GM19099 (cell line): ENCODE measurements at regions not wholly inside any gene's neighbourhood (a gene's known extent, or its start where the extent isn't known, plus 50 kb on each side); places are given as distances from the start of the nearest gene placed in this dataset.

ENCODE experiments used
- POLR2A ChIP-seq: IDR thresholded peaks from 3 replicates; pipeline ENCODE4 v1.6.1; 2011; ENCODE audit warnings: low read depth; ENCODE audit not compliant: insufficient read length; ENCODE audit errors: extremely low read depth

GRCh38 chr14:105974902-105975301 is 448.5 kb downstream of the TMEM121 start:
- no peak for TF ChIP-seq POLR2A

DNA sequence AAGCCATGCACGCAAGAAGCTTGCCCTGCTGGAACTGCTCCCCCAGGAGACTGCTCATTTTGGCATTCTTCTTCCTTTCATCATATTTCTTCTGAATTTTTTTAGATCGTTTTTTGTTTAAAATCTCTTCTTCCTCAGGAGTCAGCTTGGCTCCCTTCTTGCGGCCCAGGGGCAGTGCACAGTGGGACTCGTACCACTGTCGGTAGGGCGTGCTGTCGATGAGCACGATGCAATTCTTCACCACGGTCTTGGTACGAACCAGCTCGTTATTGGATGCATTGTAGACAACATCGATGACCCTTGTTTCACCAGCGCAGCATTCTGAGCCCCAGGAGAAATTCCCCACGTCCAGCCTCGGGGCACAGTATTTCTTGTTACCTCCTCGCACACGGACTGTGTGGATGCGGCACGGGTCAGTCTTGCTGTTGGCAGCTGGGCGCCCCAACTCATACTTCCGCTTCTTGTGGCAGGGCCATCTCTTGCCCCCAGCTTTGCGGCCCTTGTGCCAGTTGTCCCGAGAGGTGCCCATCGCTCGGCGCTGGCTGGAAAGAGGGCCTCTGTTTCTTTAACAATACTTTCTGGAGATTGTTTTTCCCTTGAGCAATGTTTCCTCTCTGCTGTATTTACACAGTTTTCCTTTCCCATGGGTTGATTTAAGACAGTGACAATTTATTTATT is 452.4 kb downstream of the TMEM121 start:
- TF ChIP-seq POLR2A, result no peak

DNA sequence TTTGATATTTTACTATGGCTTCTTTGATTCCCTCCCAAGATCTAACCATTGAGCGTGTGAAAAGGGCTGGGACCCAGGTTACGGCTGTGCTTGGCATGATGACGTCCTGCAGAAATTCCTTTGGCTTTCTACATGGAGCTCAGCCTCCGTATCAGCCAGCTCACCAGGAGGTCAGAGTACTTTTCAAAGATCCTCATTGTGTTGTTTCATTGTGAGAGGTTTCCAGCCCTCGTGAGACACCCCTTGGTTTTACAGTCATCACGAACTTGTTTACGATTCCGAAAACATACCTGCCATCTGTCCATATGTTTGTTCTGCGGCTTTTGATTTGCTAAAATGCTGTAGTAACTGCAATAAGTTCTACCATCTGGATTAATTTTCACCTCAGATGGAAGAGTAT is 453.1 kb downstream of the TMEM121 start:
- no peak for TF ChIP-seq POLR2A

GRCh38 chr14:105980224-105980623 is 453.8 kb downstream of the TMEM121 start:
- no peak for TF ChIP-seq POLR2A

- no peak for TF ChIP-seq POLR2A
These were observed 456.3 kb downstream of the TMEM121 start for GRCh38 chr14:105982664-105983063.

GRCh38 chr14:105986894-105987284 is 460.5 kb downstream of the TMEM121 start:
- TF ChIP-seq POLR2A, result no peak

DNA sequence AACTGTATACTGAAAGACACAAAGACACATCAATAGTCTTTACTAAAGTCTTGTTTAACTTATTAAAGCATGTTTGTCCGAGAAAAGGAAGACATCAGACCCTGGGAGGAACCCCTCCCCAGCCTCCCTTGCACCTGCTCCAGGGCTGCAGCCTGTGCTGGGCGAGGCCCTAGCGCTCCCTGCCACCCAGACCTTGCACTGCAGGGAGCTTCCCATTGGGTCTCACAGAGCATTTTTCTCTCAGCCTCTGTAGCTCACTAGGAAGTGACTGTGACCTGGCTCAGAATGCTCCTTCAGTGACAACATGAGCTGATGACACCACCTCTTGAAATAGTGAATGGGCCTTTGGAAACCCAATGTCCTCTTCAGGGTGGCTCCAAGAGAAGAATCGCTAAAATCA is 461.2 kb downstream of the TMEM121 start:
- TF ChIP-seq POLR2A, result no peak

DNA sequence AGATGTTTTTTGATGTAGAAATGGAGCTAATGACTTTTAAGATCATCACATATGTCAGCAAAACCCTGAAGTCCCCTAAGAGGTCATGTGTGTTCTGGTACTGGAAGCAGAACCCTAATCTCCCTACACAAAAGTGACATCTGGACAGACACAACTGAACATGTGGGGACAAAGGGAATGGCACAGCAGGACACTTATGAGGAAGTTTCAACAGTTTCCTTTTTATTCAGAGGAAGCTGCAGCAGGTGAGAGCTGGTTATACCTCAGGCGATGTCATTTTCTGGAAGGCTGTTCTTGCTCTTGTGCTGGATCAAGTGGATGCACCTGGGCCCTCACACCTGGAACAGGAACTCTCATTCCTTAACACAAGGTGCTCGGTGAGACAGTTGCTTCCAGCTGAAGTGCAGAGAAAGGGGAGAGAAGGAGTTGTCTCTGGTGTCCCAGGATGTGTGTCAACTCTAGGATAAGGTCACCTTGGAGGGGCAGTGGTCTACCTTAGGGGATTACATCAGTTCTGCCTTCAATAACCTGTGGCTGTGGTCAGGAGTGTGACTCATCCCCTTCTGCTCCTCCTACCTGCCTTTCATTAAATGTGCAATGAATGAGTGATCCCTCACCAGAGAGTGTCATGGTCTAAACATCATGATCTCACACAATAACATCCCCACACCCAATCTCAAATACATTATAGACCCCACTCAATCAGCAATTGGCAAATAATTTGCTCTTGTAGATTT is 463.4 kb downstream of the TMEM121 start:
- no peak for TF ChIP-seq POLR2A

DNA sequence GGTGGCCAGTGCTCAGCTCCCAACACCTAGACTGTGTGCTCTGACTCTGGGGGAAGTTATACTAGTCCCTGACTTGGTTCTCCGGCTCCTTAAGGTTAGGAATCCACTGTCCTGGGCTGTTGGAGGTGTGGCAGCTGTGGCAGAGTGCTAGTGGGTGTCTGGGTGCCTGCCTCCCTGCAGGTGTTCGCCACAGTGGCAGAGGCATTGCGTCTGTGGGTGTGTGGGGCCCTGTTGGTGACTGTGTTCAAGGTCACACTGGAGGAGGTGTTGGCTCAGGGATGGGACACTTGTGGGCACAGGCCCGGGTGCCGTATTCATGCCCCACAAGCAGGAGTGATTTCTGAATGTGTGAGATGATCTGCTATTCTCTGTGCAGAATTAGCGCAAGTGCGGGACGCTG is 467.4 kb downstream of the TMEM121 start:
- no peak for TF ChIP-seq POLR2A

GRCh38 chr14:105999361-106000028 is 473.1 kb downstream of the TMEM121 start:
- no peak for TF ChIP-seq POLR2A

DNA sequence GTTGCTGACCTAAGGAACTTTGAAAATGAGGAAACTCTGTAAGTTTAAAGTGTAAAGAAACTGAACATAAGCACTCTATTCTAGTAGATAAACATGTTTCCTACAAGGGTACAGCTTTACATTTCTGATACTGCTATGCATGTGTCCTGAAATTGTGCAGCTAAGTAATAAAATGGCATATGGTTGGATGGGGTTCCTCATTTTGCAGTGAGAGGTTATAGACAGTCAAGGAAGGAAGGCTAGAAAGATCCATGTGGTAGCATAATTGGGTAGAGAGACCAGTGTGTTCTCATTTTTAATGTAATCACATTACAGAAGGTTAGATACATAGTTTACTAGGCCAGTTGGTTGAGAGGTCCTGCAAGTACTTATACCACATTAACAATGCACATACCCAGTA is 477.0 kb downstream of the TMEM121 start:
- TF ChIP-seq POLR2A, result no peak

GRCh38 chr14:106010783-106011182 is 484.4 kb downstream of the TMEM121 start:
- no peak for TF ChIP-seq POLR2A

DNA sequence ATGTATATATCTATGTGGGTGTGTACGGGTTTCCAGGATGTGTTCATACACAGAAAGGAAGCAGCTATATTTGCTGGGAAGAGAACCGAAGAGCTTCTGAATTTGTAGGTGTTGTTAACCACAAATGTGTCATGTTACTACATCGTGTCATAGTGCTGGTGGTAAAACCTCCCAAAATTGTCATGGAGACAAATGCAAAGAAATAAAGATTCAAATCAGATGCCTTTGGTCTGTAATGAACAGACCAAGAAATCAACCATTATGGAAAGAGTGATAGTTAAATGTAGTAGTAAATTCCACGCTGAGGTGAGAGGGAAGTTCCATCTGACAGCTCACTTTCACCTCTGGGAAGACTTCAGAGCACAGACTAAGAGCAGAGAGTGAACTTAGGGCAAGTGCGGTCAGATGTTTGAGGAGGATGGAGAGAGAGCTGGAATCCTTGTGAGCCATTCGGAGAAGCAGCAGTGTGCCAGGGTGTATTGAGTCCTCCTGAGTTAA is 487.5 kb downstream of the TMEM121 start:
- TF ChIP-seq POLR2A, result no peak

- no peak for TF ChIP-seq POLR2A
These were observed 495.4 kb downstream of the TMEM121 start for GRCh38 chr14:106021832-106022231.

GRCh38 chr14:106023411-106023810 is 497.0 kb downstream of the TMEM121 start:
- TF ChIP-seq POLR2A, result no peak
